Iris pigment epithelial cell (primary cell): ENCODE measurements at regions not wholly inside any gene's neighbourhood (a gene's known extent, or its start where the extent isn't known, plus 50 kb on each side); places are given as distances from the start of the nearest gene placed in this dataset.

Source experiments
- DNase-seq: peaks from one replicate; pipeline ENCODE4 v3.0.0-alpha.2; 2011; ENCODE audit warnings: low read depth

DNA sequence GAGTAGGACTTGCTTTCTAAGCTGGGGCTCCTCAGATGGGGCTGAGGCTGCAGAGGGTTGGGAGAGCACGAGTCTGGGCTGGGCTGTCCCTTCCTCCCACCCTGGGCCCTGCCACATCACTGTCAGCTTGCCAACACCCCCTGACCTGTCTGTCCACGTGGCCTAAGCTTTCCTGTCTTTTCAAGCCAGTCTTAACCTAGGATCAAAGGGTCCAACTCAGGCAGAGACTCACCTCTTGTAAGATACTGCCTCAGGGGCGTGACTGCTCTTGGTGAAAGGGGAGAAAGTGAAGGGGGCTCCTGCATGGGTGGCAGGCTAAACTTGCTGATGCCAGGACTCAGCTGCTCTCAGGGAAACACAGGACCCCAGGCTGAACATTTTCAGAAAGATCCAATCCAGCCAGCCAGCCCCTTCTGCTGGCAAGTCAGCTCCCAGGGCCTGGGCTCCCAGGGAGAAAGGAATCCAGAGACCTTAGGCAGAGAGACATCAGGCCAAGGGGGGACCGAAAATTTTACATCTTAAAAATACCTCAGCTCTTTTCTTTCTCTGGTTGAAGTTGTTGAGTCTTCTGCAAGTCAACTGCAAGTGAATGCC is 144.2 kb upstream of the ID2 start:
- DNase-seq: no peak

DNA sequence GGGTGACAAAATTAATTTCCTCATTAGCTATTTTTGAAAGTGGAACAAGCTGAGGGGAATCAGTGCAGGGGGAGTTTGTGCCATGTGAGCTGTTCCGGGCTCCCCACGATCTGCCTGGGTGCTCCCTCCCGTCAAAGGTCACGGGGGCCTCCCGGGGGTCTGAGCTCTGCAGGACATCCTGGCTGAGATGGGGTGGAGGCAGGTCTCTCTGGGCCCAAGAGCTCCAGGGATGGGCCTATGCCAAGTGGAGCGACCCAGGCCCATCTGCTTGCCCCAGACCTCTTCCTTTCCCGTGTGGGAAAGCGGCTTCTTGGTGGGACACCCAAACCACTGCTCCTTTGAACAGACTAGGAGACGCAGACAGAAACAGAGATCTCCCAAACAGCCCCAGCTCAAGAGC is 143.3 kb upstream of the ID2 start:
- no peak for DNase-seq

DNA sequence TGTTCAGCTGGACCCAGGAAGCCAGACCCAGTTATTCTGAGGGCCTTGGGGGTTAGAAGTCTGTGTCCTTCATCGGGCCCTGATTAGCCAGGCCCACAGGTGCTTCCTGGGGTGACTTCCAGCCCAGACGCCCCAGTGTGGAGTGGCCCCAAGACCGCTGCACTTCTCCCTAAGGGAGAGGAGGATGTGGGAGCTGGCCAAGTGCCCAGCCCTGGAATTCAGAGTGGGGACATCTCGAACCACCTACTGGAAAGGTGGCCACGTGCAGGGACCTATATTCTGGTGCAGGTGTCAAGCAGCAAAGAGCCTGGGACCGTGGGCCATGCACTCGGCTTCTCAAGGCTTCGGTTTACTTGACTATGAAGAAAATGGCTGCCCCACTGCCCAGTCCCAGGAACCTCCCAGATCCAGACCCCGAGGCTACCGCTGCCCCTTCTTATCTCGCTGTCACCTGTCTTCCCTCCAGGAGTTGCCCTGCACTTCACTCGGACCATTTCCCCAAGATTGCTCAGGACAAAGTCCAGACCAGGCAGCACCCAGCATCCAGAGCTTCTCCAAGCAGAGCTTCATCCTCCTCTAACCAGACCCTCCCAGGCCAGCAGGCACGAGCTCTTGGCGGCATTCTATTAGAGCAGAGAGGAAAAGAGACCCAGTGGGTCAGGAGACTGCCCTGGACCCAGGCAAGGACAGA is 142.8 kb upstream of the ID2 start:
- no peak for DNase-seq

DNA sequence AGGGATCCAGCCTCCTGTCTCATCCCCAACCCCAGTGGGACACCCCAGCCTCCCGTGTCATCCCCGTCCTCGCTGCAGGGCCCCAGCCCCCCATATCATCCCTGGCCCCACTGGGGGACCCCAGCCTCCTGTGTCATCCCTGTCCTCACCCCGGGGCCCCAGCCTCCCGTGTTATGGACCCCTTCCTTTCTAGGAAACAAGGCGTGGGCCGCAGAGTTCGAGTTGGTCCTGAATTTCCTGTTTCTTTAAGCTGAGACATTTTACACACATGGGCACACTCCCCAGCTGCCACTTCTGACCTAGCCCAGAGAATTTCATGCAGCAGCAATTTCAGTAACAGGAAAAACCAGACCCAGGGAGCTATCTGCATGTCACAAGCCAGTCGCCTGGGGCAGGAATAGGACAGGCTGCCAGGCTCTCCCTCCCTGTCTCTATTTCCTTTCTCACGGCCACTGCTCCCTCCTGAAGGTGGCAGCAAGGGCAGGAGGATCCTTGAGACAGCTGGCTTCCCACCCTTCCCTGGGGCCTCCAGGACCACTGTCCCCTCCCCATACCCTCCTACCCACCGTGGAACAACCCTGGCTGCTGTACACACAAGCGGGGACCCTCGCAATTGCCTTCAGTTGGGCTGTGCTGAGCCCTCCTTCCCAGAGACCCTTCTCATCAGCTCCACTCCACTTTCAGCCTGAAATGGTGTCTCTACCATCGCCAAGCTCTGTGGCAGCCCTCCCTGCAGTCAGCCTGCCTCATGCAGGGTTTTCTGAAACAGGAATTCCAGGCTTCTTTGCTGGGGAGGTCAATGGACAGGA is 141.9 kb upstream of the ID2 start:
- DNase-seq: no peak

DNA sequence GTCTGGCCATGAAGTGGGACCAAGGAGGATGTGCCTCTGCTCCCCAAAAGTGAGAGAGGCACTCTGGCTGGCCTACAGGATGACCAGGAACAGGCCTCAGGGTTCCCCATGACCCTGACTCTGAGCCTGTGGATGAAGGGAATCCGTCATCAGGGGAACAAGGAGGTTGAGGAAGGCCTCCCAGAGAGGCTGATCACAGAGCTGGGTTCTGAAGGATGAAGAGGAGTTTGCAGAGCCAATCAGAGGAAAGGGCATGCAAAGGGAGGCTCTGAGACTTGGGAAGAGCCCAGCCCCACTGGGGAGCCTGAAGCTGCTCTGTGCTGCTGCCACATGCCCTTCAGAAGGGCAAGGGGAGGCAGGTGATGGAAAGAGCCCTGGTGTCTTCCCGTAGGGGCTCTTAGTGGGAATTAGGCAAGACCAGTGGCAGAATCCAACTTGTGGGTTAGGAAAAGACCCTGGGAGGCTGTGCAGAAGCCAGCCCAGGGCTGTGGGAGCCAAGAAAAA is 141.3 kb upstream of the ID2 start:
- DNase-seq: no peak

DNA sequence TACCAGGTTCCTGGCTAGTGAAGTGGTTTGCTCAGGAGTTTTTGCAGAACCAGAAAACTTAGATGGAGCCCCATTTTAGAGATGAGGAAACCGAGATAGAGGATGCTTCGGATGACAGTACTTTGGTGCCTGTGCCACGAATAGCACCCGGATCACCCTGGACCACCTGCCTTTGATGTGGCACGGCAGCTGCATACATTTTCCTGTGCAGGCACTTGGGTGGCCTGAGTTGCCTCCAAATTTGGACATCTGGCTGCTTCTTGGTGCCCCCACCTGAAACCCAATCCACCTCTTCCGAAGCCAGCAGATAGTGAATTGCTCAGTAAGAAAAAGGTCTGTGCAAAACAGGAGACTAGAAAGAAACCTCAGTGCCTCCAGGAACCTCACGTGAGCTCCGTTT is 140.6 kb upstream of the ID2 start:
- DNase-seq: no peak

DNA sequence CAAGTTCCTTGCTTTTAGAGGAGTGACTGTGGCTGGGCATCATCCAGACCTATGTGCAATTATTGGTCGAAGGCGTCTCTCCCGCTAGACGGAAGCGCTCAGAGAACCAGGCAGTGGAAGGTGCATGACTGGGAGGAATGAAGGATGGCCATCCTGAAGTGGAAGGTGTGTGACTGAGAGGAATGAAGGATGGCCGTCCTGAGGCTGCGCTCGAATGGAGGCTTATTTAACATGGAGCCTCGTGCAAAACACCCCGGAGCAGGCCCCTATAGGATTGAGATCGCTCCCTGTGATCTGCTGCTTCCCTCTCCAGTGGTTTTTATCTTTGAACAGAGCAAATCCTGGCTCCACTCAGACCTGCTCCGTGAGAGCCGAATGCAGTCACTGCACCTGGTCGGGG is 140.2 kb upstream of the ID2 start:
- DNase-seq: no peak

DNA sequence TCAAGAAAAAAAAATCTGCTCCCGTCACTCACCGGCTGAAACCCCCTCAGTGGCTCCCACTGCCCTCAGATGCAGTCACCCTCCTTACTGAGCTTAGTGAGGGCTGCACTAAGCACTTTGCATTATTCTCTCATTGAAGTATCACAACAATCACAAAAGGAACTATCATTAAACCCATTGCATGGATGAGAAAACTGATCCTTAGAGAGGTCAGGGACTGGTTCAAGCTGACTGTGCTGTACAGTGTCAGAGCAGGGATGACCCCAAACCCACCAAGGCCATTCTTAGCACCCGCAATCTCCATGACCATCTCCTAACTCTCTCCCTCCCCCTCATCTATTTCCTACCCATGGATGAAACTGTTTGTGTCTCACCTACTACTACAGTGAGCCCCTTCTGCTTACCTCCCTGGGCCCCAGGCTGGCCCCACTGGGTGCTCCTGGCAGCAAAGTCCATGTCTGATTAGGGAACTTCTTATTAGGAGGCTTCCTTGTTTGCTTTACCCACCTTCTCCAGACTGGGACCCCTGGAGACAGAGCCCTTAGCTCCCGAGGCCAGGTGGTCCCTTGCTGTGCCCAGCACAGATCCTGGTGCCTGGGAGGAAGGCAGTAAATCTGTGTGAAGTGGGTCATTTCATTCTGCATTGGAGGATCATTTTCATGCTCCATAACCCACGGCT is 139.3 kb upstream of the ID2 start:
- no peak for DNase-seq

DNA sequence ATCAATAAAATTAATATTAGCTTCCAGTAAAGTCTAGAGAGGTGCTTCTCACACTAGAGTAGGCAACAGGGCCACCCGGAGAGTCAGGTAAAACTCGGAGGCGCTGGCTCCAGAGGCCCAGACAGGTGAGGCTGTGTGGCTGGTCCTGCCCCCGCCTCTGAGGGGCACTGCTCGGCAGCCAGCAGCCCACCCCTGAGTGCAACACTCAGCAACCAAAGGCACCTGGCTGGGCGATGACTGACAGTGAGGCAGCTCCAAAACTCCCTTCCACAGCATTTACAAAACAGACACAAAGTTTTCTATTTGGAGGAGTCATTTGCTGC is 138.8 kb upstream of the ID2 start:
- no peak for DNase-seq

DNA sequence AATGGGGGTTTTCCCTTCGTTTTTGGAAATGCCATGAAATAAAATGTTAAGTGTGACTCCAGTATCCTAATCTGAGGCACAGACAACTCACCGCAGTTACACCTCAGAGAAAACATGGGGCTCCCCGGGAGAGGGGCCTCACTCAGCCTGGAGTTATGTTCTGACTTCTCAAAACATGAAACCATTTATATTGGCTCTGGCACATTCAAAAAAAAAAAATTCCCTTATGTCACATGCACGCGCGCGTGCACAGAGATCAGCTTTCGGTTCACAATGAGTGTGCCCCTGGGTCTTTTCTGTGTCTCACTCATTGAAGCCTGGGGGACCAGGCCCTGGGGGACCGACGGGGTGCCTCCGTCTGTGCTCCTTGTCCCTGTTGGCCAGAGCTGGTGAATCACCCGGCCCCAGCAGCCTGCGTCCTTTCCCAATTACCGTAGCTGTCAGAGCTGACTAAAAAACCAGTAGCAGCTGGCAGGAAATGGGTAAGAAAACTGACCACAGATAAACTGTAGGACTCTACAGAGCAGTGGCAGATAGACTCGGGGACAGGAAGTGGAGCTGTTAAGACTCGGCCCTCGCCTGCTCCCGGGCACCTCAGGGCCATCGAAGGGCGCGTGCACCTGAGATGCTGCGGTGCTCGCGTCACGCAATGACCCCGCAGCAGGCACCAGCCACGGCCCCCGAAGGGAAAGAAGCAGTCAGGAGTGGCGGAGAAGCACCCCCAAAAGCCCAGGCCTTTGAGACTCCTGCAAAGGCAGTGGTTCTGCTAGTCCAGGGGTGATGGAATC is 138.3 kb upstream of the ID2 start:
- peak; percentile 74 for DNase-seq

DNA sequence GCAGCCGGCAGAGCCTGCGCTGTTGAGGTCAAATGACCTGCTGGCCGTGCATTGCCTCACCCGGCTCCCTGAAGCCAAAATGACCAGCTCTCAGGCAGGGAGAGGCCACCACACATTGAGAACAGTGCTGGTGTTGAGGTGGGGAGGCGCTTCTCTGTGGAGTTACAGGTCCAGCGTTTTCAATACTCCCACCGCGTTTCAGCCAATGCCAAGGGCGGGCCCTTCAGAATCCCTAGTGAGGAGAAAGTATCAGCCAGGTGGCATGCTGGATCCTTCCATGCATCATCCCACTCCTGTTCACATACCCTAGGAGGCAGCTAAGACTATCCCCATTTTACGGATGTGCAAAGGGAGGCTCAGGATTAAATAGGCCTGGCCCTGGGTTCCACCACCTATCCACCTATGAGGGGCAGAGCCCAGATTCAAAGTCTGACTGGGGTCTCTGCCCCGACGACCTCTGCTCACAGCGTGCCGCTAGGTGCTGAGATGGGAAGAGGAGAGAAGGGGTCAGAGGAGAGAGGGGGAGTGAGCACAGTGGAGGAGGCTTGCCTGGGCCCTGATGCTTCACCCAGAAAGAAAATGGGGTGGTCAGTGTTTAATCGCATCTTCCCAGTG is 137.6 kb upstream of the ID2 start:
- no peak for DNase-seq

DNA sequence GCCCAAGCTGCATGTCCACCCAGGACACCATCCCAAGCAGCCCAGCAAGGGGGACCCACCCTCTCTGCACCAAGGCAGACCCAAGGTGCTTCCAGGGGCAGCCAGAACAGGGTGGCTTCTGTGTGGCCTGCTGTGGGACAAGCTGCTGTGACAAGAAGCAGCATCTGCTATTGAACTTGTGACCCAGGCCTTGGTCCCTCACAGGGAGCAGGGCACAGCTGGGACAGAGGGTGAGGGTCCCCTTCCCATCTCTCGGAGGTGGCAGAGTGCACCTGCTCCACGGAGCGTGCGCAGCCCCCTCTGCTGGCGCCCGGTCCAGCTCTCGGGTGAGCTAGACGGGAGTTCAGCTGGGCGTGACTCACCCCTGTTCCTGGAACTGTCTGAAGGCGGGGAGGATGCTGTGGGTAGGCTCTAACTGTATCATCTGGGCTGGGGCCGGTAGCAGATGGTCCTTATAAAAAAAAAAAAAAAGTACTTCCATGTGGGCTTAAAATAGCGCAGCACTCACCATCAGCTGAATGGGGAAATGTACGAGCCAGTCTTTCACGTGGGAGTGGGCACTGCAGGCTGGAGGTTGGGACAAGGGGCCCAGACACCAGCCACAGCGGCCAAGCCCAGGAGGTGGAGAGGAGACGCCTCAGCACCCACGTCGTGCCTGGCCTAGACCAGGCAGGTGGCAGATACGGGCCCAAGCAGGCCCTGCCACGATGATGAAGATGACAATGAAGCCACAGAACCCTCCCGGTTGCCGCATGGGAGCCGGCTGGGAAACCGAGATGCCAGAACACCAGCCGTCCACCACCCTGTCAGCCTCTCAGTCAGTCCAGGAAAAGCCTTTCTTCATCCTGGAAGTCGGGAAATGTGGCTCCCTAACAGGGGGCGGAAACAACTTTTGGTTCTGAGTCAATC is 136.8 kb upstream of the ID2 start:
- DNase-seq: peak; percentile 56

DNA sequence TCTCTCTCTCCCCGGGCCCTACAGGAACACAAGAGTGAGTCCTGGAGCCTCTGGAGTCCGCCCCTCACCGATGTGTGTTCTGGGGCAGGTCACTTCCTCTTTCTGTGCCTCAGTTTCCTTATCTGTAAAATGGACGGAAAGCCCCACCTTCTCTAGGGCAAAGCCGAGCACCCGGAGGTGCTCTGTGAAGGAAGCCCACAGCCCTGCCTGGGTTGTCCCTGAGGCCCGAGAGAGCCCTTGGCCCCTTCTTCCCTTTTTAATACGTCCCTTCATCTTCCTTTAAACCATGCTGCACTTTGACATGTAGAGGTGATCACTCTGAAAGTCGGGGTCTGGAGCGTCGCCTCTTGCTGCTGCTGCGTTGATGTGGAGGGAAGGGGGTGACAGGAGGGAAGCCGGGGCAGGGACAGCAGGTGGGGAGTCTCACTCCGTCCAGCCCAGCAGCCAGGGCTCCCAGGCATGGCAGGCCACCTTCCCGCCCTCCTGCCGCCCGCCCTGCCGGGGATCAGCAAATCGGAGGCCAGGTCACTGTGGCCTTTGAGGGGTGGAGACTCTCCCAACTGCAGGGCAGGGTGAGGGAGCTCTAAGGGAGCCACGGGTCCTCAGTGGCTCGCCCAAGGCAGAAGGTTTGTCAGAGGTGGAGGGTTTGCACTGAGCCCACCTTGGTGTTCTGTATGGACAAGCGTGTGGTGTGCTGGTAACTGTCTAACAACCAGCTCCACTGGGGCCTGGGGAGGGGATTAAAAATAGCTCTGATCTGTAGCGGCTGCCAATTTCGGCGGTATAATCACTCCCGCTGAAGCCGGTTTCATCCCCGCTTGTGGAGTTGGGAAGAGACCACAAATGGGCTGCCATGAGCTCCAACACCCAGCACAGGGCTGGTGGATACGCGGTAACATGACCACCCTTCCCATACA is 135.9 kb upstream of the ID2 start:
- DNase-seq: no peak

DNA sequence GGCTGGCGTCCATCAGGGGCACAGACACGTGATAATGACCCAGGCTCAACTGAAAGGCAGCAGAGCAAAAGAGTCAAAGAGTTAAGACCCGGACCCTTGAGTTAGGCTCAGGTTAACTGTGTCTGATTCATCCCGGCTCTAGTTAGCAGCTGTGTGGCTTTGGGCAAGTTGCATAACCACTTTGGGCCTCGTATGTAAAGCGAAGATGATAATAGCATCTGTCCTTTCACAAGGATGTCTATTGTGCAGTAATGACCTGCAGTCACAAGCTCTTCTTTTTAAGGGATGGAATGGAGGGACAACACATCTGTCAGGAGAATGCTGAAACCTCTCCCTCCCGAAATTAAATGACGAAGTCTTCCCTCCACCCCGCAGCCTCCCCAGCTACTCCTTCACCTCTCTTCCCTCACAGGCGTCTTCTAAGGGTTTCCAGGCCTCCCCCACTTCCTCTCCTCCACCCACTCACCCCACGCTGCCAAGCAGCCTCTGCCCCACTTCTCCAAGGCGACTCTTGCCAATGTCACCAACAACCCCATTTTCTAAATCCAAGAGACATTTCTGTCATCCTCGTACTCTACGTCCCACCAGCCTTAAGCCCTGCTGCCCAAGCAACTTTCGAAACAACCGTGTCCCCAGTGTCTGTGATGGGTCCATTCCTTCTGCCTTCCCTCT is 135.1 kb upstream of the ID2 start:
- DNase-seq: no peak

DNA sequence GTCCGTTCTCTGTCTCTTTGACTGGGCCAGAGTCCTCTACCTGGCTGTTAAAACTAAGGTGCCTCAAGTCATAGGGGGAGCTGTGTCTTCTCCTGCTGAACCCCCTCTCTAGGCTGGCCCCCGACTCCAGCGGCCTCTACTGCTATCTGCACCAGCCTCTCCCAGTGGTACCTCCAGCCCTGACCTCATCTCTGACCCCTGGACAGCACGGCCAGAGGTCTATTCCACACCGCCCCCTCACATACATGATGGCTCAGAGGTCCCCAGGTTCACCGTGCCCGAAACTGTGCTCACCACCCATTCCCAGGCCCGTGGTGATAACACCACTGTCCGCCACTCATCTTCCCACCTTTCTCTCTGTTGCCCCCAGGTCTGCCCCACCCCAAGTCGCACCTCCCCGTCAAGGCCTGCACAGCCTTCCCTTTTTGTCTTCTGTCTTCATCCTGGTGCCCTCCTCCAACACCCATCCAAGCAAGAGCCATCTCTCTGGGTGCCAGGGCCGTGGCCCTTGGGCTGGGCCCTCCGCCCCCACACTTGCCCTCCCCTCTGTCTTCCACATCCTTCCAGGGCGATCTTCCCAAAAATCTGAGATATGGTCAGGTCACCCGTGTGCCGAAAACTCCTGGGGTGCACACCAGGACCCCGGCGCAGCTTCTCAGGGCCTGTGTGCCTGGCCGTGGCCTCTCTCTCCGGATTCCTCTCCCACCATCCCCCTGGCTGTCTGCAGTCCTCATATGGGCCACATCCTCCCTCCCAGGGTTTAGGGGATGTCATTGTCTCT is 134.4 kb upstream of the ID2 start:
- DNase-seq: no peak

DNA sequence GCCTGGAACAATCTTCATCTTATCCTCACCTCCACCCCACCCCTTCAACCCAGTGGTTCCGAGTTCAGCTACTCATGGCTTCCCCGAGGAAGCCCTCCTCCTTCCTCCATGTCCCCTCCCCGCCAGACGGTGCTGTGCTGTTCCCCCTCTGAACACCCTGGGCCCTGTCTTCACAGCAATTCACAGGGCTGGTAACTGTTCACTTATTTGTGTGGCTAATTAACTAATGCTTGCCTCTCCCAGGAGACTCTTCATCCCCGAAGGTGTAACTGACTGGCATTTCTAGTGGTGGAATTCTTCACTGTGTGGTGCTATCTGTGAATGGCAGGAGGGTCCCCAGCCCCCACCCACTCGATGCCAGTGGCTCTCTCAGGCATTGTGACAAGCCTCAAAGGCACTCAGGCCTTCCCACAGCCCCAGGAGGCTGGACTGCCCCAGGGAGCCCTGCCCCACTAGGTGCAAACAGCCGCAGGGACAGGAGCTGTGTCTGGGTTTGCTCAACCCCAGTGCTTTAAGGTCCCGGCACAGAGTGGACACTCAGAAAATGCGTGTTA is 133.7 kb upstream of the ID2 start:
- no peak for DNase-seq

DNA sequence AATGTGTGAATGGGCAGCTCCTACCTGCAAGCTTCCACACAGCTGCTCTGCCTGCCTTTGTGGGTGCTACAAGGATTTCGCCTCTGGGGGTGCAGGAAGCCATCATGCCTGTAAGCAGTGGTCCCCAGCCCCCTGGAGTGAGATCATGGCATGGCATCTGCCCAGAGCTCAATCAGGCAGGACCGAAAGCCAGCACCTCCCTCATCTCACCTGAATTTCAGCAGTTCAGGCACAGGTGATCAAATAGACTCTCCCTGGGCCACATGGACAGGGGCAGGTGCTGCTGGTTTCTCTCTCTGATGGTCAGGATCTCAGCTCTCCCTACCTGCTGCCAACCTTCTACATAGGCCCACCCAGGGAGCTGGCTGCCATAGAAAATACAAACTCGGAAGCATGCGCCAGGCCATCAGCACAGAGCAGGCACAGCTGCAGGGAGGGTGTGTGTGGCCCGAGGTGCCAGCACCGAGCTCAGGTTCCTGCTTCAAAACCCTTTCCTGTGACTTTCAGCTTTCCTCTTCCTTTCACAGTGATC is 133.2 kb upstream of the ID2 start:
- DNase-seq: no peak
